Activated CD4-positive, alpha-beta memory T cell treated with anti-CD3 and anti-CD28 coated beads, Interleukin-2, amount 10 ng/mL, durations not matched to agents 7 days and 5 days (primary cell): ENCODE measurements at regions not wholly inside any gene's neighbourhood (a gene's known extent, or its start where the extent isn't known, plus 50 kb on each side); places are given as distances from the start of the nearest gene placed in this dataset.
"Not testable (repeated sequence)": the region's sequence is repeated elsewhere in the genome, so short reads cannot be mapped to it uniquely, and the experiment has no call there.

ENCODE experiments used
- CTCF ChIA-PET: fragments of 350-600 bp; sonication (Branson Sonifier 250); formaldehyde crosslinking; loops from one replicate; lab custom pipeline; 2021; ENCODE audit warnings: antibody characterized with exemption, inconsistent platforms; lab: Charles Lee
- POLR2A ChIA-PET: fragments of 350-600 bp; sonication (Branson Sonifier 250); formaldehyde crosslinking; loops from one replicate; lab custom pipeline; 2021; ENCODE audit warnings: antibody characterized with exemption; lab: Charles Lee
- DNase-seq: peaks from one replicate; pipeline ENCODE4 v3.0.0-alpha.2; 2020
- H3K27ac Mint-ChIP-seq: one replicate; pipeline ENCODE4 v1.8.0; 2021; ENCODE audit warnings: mild to moderate bottlenecking, mixed read lengths
- H3K27me3 Mint-ChIP-seq: one replicate; pipeline ENCODE4 v1.8.0; 2021; ENCODE audit warnings: mixed read lengths
- H3K36me3 Mint-ChIP-seq: one replicate; pipeline ENCODE4 v1.8.0; 2021; ENCODE audit warnings: low read depth, mixed read lengths
- H3K4me1 Mint-ChIP-seq: one replicate; pipeline ENCODE4 v1.8.0; 2021; ENCODE audit warnings: mixed read lengths
- H3K4me3 Mint-ChIP-seq: one replicate; pipeline ENCODE4 v1.8.0; 2021; ENCODE audit warnings: mild to moderate bottlenecking, mixed read lengths
- H3K9me3 Mint-ChIP-seq: one replicate; pipeline ENCODE4 v1.8.0; 2021; ENCODE audit warnings: mixed read lengths

GRCh38 chr13:84776593-84776992, 894.3 kb upstream of the SLITRK1 start:
- Mint-ChIP-seq H3K36me3 (no peaks in the 10 kb centered on the region), H3K27ac (no peak overlapping the region), H3K4me1 (no peaks in the 10 kb centered on the region), H3K9me3 (no peaks in the 10 kb centered on the region), H3K27me3 (no peaks in the 10 kb centered on the region), H3K4me3 (no peak overlapping the region)
- no peak for DNase-seq
- ChIA-PET CTCF (no interaction called here), POLR2A (no interaction called here)

GRCh38 chr13:84775920-84776319, 893.6 kb upstream of the SLITRK1 start:
- H3K27me3 Mint-ChIP-seq, H3K27ac Mint-ChIP-seq, H3K4me3 Mint-ChIP-seq, H3K36me3 Mint-ChIP-seq, POLR2A ChIA-PET, H3K4me1 Mint-ChIP-seq, H3K9me3 Mint-ChIP-seq, DNase-seq, CTCF ChIA-PET: not testable (repeated sequence)

- Mint-ChIP-seq H3K9me3 (no peaks in the 10 kb centered on the region), H3K27me3 (no peaks in the 10 kb centered on the region), H3K4me3 (no peak overlapping the region), H3K36me3 (no peaks in the 10 kb centered on the region), H3K27ac (no peak overlapping the region), H3K4me1 (no peaks in the 10 kb centered on the region)
- no peak for DNase-seq
- POLR2A ChIA-PET, result no interaction called here
- CTCF ChIA-PET, result no interaction called here
Measured at GRCh38 chr13:84774111-84774510, 891.8 kb upstream of the SLITRK1 start.

GRCh38 chr13:84760956-84761355, 878.7 kb upstream of the SLITRK1 start:
- H3K36me3 Mint-ChIP-seq, result no peaks in the 10 kb centered on the region
- CTCF ChIA-PET, result no interaction called here
- no peak for DNase-seq
- no peaks in the 10 kb centered on the region for H3K27me3 Mint-ChIP-seq
- H3K27ac Mint-ChIP-seq, result no peak overlapping the region
- POLR2A ChIA-PET, result no interaction called here
- no peak overlapping the region for H3K4me3 Mint-ChIP-seq
- peaks cover 3% of the 10 kb centered on the region for H3K9me3 Mint-ChIP-seq
- H3K4me1 Mint-ChIP-seq, result no peaks in the 10 kb centered on the region

- CTCF ChIA-PET, result no interaction called here
- Mint-ChIP-seq H3K36me3 (no peaks in the 10 kb centered on the region), H3K27me3 (no peaks in the 10 kb centered on the region), H3K9me3 (no peaks in the 10 kb centered on the region), H3K4me3 (no peak overlapping the region), H3K27ac (no peak overlapping the region), H3K4me1 (no peaks in the 10 kb centered on the region)
- no peak for DNase-seq
- POLR2A ChIA-PET, result no interaction called here
Measured at GRCh38 chr13:84749126-84749525, 866.9 kb upstream of the SLITRK1 start.

- Mint-ChIP-seq H3K36me3 (no peaks in the 10 kb centered on the region), H3K27me3 (no peaks in the 10 kb centered on the region), H3K9me3 (no peaks in the 10 kb centered on the region), H3K4me3 (no peak overlapping the region), H3K4me1 (no peaks in the 10 kb centered on the region), H3K27ac (no peak overlapping the region)
- POLR2A ChIA-PET, result no interaction called here
- DNase-seq, result no peak
- CTCF ChIA-PET, result no interaction called here
Measured at GRCh38 chr13:84745051-84745551, 862.8 kb upstream of the SLITRK1 start.

- H3K9me3 Mint-ChIP-seq, result no peaks in the 10 kb centered on the region
Measured at GRCh38 chr13:84744203-84744602, 861.9 kb upstream of the SLITRK1 start.

GRCh38 chr13:84741253-84741652, 859.0 kb upstream of the SLITRK1 start:
- H3K4me3 Mint-ChIP-seq, result no peak overlapping the region
- no peak overlapping the region for H3K27ac Mint-ChIP-seq
- peaks cover 6% of the 10 kb centered on the region for H3K9me3 Mint-ChIP-seq
- no peak for DNase-seq
- CTCF ChIA-PET, result no interaction called here
- no peaks in the 10 kb centered on the region for H3K4me1 Mint-ChIP-seq
- POLR2A ChIA-PET, result no interaction called here
- H3K27me3 Mint-ChIP-seq, result no peaks in the 10 kb centered on the region
- H3K36me3 Mint-ChIP-seq, result no peaks in the 10 kb centered on the region

More at GRCh38 chr13:84744203-84744602, 861.9 kb upstream of the SLITRK1 start:
- ChIA-PET CTCF (no interaction called here), POLR2A (no interaction called here)
- Mint-ChIP-seq H3K27me3 (no peaks in the 10 kb centered on the region), H3K27ac (no peak overlapping the region), H3K4me1 (no peaks in the 10 kb centered on the region), H3K36me3 (no peaks in the 10 kb centered on the region), H3K4me3 (no peak overlapping the region)
- no peak for DNase-seq

GRCh38 chr13:84739021-84739420, 856.7 kb upstream of the SLITRK1 start:
- peaks cover 8% of the 10 kb centered on the region for H3K9me3 Mint-ChIP-seq
- no peak overlapping the region for H3K27ac Mint-ChIP-seq
- H3K4me3 Mint-ChIP-seq, result no peak overlapping the region
- no peaks in the 10 kb centered on the region for H3K36me3 Mint-ChIP-seq
- ChIA-PET POLR2A (no interaction called here), CTCF (no interaction called here)
- H3K27me3 Mint-ChIP-seq, result no peaks in the 10 kb centered on the region
- no peak for DNase-seq
- H3K4me1 Mint-ChIP-seq, result no peaks in the 10 kb centered on the region

GRCh38 chr13:84737661-84738060, 855.4 kb upstream of the SLITRK1 start:
- POLR2A ChIA-PET, result no interaction called here
- Mint-ChIP-seq H3K27me3 (no peaks in the 10 kb centered on the region), H3K4me3 (no peak overlapping the region), H3K27ac (no peak overlapping the region), H3K4me1 (no peaks in the 10 kb centered on the region), H3K9me3 (peaks cover 8% of the 10 kb centered on the region), H3K36me3 (no peaks in the 10 kb centered on the region)
- DNase-seq, result no peak
- CTCF ChIA-PET, result no interaction called here

- CTCF ChIA-PET, result no interaction called here
- no peaks in the 10 kb centered on the region for H3K9me3 Mint-ChIP-seq
- no peaks in the 10 kb centered on the region for H3K27me3 Mint-ChIP-seq
- H3K27ac Mint-ChIP-seq, result no peak overlapping the region
- no peaks in the 10 kb centered on the region for H3K4me1 Mint-ChIP-seq
- no peak overlapping the region for H3K4me3 Mint-ChIP-seq
- DNase-seq, result no peak
- no peaks in the 10 kb centered on the region for H3K36me3 Mint-ChIP-seq
- POLR2A ChIA-PET, result no interaction called here
Measured at GRCh38 chr13:84730376-84730775, 848.1 kb upstream of the SLITRK1 start.

- H3K4me1 Mint-ChIP-seq, result no peaks in the 10 kb centered on the region
- no peak overlapping the region for H3K4me3 Mint-ChIP-seq
- CTCF ChIA-PET, result no interaction called here
- H3K27ac Mint-ChIP-seq, result no peak overlapping the region
- no peaks in the 10 kb centered on the region for H3K9me3 Mint-ChIP-seq
- no peak for DNase-seq
- no peaks in the 10 kb centered on the region for H3K36me3 Mint-ChIP-seq
- POLR2A ChIA-PET, result no interaction called here
- H3K27me3 Mint-ChIP-seq, result no peaks in the 10 kb centered on the region
Measured at GRCh38 chr13:84705982-84706710, 823.9 kb upstream of the SLITRK1 start.

GRCh38 chr13:84702174-84702573, 819.9 kb upstream of the SLITRK1 start:
- Mint-ChIP-seq H3K27me3 (no peaks in the 10 kb centered on the region), H3K4me3 (no peak overlapping the region), H3K9me3 (peaks cover under 1% of the 10 kb centered on the region), H3K27ac (no peak overlapping the region), H3K4me1 (no peaks in the 10 kb centered on the region), H3K36me3 (no peaks in the 10 kb centered on the region)
- POLR2A ChIA-PET, result no interaction called here
- no peak for DNase-seq
- CTCF ChIA-PET, result no interaction called here

GRCh38 chr13:84697591-84697990, 815.3 kb upstream of the SLITRK1 start:
- POLR2A ChIA-PET, H3K9me3 Mint-ChIP-seq, H3K4me1 Mint-ChIP-seq, H3K27me3 Mint-ChIP-seq, H3K27ac Mint-ChIP-seq, H3K4me3 Mint-ChIP-seq, H3K36me3 Mint-ChIP-seq, DNase-seq, CTCF ChIA-PET: not testable (repeated sequence)
